ENCODE measurements at regions not wholly inside any gene's neighbourhood (a gene's known extent, or its start where the extent isn't known, plus 50 kb on each side); places are given as distances from the start of the nearest gene placed in this dataset.

- TF ChIP-seq HSF1 (IDR thresholded peaks at IDR 0.05; ENCODE audit: low read depth, low read length) (no peak), ESRRA (IDR thresholded peaks at IDR 0.05; ENCODE audit: low read length) (no peak), ZBTB11 (CRISPR knock-in tag; IDR thresholded peaks at IDR 0.05) (no peak), CBFB (IDR thresholded peaks at IDR 0.05; ENCODE audit: low read depth) (no peak), CTCF (IDR thresholded peaks at IDR 0.05 in 2 of 3, conservative IDR thresholded peaks at IDR 0.05 in 1 of 3; ENCODE audit: control insufficient read depth in 2 of 3, extremely low read depth in 1 of 3, insufficient read depth in 1 of 3, low read depth in 3 of 3, low read length in 3 of 3) (no peak), STAT1 (conservative IDR thresholded peaks at IDR 0.05) (no peak), CHD4 (IDR thresholded peaks at IDR 0.05) (no peak), FOS (IDR thresholded peaks at IDR 0.05; ENCODE audit: borderline replicate concordance, extremely low read depth, insufficient read length) (no peak), IRF4 (IDR thresholded peaks at IDR 0.05; ENCODE audit: low read depth, low read length) (peak; percentile 93; the same call in 1 of the 2 replicates), WRNIP1 (IDR thresholded peaks at IDR 0.05; ENCODE audit: borderline replicate concordance, low read depth, low read length) (no peak), USF2 (IDR thresholded peaks at IDR 0.05; ENCODE audit: borderline replicate concordance, low read depth, low read length) (no peak), ZSCAN29 (IDR thresholded peaks at IDR 0.05) (0 out of 2 replicates have a peak, but pooled peaks have one; percentile 8), SREBF2 (IDR thresholded peaks at IDR 0.05; ENCODE audit: low read length) (no peak), POLR2AphosphoS5 (IDR thresholded peaks at IDR 0.05; ENCODE audit: low read length) (peak; percentile 70), USF1 (IDR thresholded peaks at IDR 0.05; ENCODE audit: borderline replicate concordance, extremely low read length, insufficient read depth, low read depth, low read length) (no peak), MEF2B (IDR thresholded peaks at IDR 0.05; ENCODE audit: partially characterized antibody, poor library complexity, severe bottlenecking) (peak; percentile 95), TAF1 (IDR thresholded peaks at IDR 0.05; ENCODE audit: borderline replicate concordance, low read depth, low read length) (no peak; the same call in 1 of the 2 replicates), POU2F2 (IDR thresholded peaks at IDR 0.05; ENCODE audit: borderline replicate concordance, low read depth, low read length) (peak; percentile 68), ZZZ3 (IDR thresholded peaks at IDR 0.05; ENCODE audit: control insufficient read depth, insufficient read length, low read depth) (no peak), SMC3 (IDR thresholded peaks at IDR 0.05; ENCODE audit: borderline replicate concordance, low read length) (peak; percentile 36; the same call in 1 of the 2 replicates), ZNF207 (IDR thresholded peaks at IDR 0.05; ENCODE audit: borderline replicate concordance) (no peak)
Measured at GRCh38 chr6:11374036-11375010, 141.9 kb upstream of the NEDD9 start (continued).

Measured in GM12878 (cell line).